ENCODE measurements at regions not wholly inside any gene's neighbourhood (a gene's known extent, or its start where the extent isn't known, plus 50 kb on each side); places are given as distances from the start of the nearest gene placed in this dataset.

DNA sequence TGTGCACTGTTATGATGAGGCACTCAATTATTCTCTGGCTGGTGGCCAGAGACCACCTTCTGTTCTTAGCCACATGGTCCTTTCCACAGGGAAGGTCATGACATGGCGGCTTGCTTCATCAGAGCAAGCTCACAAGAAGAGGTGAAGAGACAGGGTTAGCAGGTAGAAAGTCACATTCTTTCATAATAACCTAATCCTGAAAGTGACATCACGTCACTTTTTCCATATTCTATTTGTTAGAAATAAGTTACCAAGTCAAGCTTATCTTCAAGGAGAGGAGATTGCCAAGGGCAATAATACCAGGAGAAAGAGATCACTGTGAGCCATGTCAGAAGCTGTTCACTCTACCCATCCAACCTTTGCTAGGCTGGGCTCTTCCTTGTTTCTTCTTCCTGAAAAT, 139.4 kb downstream of the OSR1 start:
- TF ChIP-seq CEBPB (IDR thresholded peaks at IDR 0.05) (no peak), EP300 (IDR thresholded peaks at IDR 0.05; ENCODE audit: borderline replicate concordance) (no peak), YY1 (IDR thresholded peaks at IDR 0.05; ENCODE audit: low read depth) (no peak), TEAD4 (IDR thresholded peaks at IDR 0.05) (no peak), NFIC (IDR thresholded peaks at IDR 0.05) (no peak)
- TF ChIP-seq, protein P1, sequence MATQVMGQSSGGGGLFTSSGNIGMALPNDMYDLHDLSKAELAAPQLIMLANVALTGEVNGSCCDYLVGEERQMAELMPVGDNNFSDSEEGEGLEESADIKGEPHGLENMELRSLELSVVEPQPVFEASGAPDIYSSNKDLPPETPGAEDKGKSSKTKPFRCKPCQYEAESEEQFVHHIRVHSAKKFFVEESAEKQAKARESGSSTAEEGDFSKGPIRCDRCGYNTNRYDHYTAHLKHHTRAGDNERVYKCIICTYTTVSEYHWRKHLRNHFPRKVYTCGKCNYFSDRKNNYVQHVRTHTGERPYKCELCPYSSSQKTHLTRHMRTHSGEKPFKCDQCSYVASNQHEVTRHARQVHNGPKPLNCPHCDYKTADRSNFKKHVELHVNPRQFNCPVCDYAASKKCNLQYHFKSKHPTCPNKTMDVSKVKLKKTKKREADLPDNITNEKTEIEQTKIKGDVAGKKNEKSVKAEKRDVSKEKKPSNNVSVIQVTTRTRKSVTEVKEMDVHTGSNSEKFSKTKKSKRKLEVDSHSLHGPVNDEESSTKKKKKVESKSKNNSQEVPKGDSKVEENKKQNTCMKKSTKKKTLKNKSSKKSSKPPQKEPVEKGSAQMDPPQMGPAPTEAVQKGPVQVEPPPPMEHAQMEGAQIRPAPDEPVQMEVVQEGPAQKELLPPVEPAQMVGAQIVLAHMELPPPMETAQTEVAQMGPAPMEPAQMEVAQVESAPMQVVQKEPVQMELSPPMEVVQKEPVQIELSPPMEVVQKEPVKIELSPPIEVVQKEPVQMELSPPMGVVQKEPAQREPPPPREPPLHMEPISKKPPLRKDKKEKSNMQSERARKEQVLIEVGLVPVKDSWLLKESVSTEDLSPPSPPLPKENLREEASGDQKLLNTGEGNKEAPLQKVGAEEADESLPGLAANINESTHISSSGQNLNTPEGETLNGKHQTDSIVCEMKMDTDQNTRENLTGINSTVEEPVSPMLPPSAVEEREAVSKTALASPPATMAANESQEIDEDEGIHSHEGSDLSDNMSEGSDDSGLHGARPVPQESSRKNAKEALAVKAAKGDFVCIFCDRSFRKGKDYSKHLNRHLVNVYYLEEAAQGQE (IDR thresholded peaks at IDR 0.05; ENCODE audit: low read depth), result no peak
